ENCODE measurements at regions not wholly inside any gene's neighbourhood (a gene's known extent, or its start where the extent isn't known, plus 50 kb on each side); places are given as distances from the start of the nearest gene placed in this dataset.

DNA sequence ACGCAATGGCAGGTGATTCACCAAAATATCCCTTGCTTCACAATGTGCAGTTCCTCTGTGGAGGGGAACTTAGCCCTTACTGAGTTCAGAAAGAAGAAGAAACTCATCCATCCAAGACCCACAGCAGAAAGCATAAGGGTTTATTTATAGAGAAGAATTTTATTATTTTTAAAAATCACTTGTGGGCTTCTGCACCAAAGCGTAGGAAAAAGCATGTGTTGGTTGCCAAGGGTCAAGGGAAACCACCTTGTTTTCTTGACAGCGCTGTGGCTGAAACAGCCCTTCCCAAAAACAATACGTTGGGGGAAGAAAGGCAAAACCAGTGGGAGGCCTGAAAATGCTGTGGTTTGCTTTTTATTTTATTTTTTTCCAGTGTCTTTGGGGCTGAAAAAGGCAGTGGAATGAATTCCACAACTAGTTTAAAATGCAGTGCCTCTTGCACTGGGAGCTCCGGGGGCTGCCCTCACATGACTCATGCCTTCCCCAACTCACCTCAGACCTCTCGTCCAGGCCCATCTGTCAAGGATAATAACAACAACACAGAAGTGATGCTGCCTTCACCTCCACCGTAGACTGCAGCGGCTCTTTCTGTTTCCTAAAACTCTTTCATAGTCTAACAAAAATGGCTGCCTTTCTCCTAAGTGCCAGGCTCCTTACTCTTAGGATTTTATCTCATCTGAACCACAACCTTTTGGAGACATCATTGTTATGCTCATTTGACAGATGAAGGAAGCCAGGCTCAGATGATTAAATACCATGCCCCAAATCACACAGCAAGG is 224.2 kb upstream of the JUN start:
- DNase-seq, result no peak

- DNase-seq, result no peak
These were observed 224.9 kb upstream of the JUN start for GRCh38 chr1:59008599-59009347.

GRCh38 chr1:59011663-59012062 is 227.8 kb upstream of the JUN start:
- DNase-seq, result no peak

- no peak for DNase-seq
These were observed 228.5 kb upstream of the JUN start for GRCh38 chr1:59012378-59012777.

- DNase-seq, result no peak
These were observed 229.6 kb upstream of the JUN start for GRCh38 chr1:59013276-59013927.

GRCh38 chr1:59013928-59014279 is 230.1 kb upstream of the JUN start:
- DNase-seq, result no peak

DNA sequence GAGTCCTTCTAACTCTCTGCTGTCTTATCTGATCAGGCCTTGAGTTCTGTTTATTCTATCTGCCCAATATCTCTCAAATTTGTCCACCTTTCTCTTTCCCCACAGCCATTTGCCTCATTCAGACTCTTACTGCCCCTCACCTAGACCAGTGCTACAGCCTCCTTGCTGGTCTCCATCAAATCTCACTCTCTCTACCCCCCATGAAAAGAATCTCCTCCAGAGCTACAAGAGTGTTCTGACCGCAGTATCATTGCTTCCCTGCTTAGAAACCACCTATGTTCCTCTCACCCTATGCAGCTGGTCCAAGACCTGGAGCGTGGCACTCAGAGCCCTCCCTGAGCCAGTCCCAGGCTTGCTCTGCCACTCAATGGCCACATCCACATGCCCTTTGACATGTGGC is 231.0 kb upstream of the JUN start:
- DNase-seq, result no peak

DNA sequence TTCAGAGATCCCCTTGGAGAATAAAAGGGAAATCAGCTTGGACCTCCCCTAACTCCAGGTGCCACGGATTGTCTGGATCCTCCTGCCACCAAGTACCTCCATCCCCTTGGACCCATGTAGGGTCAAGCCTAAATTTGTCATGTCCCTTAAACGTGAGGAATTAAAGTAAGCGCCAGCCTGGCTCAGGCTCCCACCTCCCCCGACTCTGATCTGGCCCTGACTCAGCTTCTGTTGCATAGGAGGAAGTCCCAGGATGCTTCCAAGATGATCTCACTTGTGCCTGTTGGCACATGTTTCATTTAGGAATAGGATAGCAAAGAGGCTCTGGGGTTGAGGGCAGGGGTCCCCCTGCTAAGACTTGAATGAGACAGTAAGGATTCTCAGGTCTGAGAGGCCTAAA is 231.9 kb upstream of the JUN start:
- no peak for DNase-seq

DNA sequence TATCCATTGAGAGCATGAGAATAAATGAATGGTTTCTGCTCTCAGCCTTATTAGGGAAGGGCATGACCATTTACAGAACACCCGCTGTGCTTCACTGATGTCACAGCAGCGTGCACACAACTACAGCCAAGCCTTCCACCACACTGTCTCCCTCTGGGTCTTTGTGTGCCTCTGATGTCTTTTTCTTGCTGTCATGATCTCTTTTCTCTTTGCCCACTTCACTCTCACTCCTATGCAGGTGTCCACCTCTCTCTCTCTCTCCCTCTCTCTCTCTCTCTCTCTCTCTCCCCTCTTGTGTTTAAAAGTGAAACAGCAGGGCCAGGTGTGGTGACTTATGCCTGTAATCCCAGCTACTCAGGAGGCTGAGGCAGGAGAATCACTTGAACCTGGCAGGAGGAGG is 232.5 kb upstream of the JUN start:
- no peak for DNase-seq

DNA sequence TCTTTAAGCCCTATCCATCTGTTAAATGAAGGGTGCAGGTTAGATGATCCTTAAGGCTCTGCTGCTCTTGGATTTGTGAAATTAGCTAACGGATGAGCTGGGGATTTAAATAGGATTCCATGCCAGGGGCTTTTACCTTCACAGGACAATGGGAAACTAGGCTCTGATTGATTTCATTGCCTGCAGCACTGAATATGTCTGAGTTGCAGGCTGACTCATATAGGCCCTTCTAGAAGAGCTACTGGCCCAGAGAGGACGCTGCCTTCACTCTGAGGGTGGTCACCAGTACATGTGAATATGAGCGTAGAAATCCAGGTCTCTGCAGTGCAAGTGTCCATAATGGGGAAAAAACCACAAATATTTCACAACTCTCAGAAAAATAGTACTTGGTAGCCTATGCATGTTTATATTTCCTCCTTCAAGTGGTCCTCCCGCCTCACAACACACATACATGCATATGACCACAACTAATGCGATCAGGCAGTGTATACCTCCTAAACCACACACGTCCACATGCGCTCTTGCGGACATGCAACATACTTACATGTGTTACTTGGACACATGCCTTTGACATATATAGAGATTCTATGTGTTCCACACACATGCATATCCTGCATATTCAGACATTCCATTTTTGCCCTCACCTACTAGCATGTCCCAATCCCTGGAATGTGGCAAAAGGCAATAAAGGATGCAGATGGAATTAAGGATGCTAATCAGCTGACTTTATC is 233.8 kb upstream of the JUN start:
- DNase-seq, result no peak

DNA sequence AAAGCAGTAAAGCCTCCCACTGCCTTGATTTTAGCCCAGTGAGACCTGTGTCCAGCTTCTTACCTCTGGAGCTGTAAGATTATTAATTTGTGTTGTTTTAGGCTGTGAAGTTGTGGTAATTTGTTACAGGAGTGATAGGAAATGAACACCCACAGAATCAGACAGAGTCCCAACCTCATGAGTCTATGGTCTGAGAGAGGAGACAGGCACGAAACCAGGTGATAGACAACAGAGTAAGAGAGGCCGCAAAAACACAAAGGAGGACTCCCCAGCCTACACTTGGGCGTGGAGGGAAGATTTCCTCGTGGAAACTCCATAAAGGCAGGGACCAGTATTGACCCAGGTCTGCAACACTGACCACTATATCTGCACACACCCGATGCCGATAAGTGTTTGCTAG is 234.6 kb upstream of the JUN start:
- no peak for DNase-seq

GRCh38 chr1:59018860-59019259 is 235.0 kb upstream of the JUN start:
- no peak for DNase-seq

DNA sequence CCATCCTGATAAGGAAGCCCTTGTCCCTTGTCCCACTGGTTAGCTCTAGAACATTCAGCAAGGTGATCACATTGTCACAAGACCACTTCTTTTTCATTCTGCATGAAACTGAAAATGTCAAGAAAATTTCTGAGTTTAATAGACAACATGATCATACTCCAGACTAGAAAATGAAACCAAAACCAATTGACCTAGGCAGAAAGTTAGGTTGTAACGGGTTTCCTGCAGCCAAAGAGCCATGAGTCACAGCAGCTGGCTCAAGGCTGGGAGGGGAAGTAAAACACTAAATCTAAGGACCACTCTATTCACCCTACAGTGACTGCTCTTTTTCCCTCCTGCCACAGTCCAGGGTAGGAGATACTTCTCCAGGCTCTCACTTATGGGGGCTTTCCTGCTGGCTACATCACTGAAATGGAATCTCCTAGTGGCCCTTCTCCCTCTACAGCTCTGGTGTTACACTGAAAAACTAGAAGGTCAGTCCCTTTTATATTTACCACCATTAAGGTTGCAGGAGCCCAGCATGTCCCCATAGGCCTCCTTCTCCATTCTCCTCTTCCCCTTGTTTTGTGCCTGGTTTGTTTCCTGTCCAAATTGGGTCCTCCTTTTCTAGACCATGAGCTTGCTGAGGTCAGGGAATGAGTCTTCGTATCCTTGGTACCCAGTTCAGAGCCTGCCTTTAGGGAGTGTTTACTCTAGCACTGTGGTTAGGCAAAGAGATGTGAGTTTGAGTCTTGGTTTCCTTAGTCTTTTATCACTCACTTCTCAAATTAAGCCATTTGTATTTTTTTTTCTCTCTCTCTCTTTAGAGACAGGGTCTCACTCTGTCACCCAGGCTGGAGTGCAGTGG is 236.5 kb upstream of the JUN start:
- no peak for DNase-seq

DNA sequence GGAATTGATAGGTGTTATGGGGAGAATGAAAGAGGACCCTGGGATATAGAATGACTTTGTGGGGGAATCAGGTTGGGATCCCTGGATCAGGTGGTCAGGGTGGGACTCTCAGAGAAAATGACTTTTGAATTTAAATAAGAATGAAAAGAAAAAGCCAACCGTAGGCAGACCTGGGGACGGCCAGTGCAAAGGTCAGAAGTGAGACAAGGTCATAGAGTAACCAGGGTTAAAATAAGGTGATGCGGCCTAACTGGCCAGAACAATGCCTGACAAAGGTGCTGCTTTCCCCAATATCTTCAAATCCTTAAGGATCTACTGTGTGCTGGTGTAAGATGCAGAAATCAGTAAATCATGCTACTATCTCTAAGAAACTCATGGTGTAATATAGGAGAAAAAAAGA is 238.4 kb upstream of the JUN start:
- DNase-seq, result no peak

- DNase-seq, result no peak
These were observed 239.0 kb upstream of the JUN start for GRCh38 chr1:59022799-59023198.

DNA sequence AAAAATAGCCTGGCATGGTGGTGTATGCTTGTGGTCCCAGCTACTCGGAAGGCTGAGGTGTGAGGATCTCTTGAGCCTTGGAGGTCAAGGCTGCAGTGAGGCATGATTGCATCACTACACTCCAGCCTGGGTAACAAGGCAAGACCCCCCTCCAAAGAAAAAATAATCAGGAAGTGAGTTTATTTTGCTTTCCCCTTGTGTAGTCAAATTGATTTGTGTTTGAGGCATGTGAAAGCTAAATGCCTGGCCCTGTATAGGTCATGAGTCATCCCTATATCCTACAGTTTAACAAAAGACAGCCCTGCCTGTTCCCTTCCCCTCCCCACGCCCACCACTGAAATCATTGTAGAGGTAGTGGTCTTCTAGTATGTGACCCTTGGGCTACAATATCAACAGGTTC is 241.4 kb upstream of the JUN start:
- no peak for DNase-seq

GRCh38 chr1:59025898-59026426 is 242.1 kb upstream of the JUN start:
- no peak for DNase-seq

DNA sequence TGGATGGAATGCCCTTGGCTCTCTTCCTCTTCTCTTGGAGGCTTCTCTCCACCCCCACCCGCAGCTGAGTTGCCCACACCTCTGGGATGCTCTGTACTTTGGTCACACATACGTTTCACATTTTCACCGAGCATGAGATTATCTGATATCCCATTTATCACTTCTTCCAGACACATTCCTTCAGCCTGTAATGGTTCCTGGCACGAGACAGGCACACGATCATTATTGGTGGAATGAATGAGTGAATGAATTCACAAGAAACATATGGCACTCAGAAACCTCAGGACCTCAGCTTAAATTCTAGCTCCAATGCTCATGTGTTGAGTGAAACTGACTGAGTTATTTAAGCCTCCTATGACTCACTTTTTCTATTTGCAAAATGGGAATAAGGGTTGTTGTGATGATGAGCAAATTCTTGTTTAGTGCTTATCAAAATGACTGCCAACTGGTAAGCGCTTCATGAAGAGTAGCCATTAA is 242.7 kb upstream of the JUN start:
- no peak for DNase-seq

DNA sequence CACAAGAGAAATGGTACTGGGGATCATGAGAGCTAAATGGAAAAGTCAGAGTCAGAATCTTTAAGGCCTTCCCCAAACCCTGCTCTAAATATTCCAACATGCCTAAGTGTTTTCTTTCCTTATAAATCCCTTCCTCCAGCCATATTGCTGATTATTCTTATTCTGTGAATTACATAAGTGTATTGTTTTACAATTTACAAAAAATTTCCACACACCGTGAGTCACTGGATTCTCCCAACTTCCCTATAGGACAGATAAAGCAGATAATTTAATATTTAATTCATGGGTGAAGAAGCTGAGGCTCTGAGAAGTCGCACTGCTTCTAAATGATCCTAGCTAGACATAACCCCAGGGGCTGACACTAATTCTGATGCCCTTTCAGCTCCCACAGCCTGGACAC is 243.3 kb upstream of the JUN start:
- DNase-seq, result no peak

DNA sequence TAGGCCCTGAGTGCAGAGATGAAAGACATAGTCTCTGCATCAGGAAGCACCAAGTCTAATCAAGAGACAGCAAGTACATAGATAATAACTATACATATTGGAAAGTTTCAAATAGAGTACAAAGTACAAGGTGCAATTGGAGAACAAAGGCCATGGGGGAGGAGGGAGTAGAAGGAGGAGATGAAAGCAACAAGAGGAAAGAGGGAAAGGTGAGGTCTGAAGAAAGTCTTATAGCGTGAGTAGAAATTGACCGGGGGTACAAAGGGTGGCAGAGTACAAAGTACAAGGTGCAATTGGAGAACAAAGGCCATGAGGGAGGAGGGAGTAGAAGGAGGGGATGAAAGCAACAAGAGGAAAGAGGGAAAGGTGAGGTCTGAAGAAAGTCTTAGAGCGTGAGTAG is 244.2 kb upstream of the JUN start:
- DNase-seq, result no peak

DNA sequence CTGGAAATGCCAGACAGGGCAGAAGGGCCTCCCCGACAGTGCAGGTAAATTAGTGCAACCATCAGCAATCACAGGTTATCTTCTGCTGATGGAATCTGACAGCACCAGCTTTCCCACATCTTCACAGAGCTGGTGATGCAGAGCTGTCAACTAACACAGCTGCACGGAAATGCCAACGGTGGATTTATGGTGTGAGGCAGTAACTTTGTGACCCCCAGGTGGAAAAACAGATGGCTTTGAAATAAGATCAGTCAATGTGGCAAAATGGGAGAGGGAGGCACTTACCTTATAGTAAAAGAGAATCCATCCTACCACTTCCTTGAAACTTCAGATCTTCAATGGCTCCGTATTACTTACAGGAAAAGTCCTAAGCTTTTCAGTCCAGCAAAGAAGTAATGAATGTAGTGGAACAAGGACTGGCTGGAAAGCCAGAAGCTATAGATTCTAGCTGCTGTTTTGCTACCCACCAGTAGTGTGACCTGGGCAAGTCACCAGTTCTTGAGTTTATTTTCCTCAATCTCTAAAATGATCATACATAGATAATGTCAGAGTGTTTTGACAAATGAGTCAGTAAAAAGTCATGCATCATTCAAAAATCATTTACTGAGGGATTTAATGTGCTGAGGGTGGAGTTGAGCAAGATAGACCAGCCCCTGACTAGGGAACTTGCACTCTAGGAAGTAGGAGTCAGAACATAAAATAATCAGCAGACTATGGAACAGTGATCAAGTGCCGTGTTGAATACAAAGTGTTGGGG is 245.7 kb upstream of the JUN start:
- DNase-seq, result no peak
